IMR-90 (cell line): ENCODE measurements at regions not wholly inside any gene's neighbourhood (a gene's known extent, or its start where the extent isn't known, plus 50 kb on each side); places are given as distances from the start of the nearest gene placed in this dataset.

Experiments used
- ATAC-seq: fragments of 200-7000 bp; cut with Tn5 transposase; 2 replicates; pipeline ENCODE4 v1.9.1; 2020; ENCODE audit warnings: low read depth, mild to moderate bottlenecking, moderate library complexity
- BruUV-seq: library from RNA; stranded (reverse); fragments of 400-500 nt; replicated peaks from 2 replicates; lab custom pipeline; 2021; lab: Mats Ljungman, UMichigan
- CTCF ChIA-PET: fragments of 300-600 bp; formaldehyde crosslinking; extraction: SDS; loops from one replicate; lab custom pipeline; 2021; ENCODE audit warnings: antibody characterized with exemption; lab: Yijun Ruan, JAX
- POLR2A ChIA-PET: fragments of 300-600 bp; sonication (Branson Sonifier 250); formaldehyde crosslinking; loops from one replicate; lab custom pipeline; 2022; ENCODE audit warnings: antibody characterized with exemption; ENCODE audit not compliant: unreplicated experiment; lab: Charles Lee
- DNase-seq: peaks from one replicate; pipeline ENCODE4 v3.0.0; 2013
- H2AFZ ChIP-seq: replicated peaks from 2 replicates; pipeline ENCODE3; 2013; ENCODE audit warnings: low read length, mild to moderate bottlenecking; ENCODE audit not compliant: poor library complexity
- H2AK5ac ChIP-seq: 2 replicates; pipeline ENCODE4 v1.6.1; 2013; ENCODE audit warnings: low read depth, low read length, inconsistent platforms
- H2AK9ac ChIP-seq: replicated peaks from 2 replicates; pipeline ENCODE3; 2013; ENCODE audit warnings: mild to moderate bottlenecking, low read depth, low read length, moderate library complexity; ENCODE audit not compliant: poor library complexity
- H2BK120ac ChIP-seq: 2 replicates; pipeline ENCODE4 v1.6.1; 2013; ENCODE audit warnings: low read depth, low read length, inconsistent platforms
- H2BK15ac ChIP-seq: 3 replicates; pipeline ENCODE4 v1.6.1; 2013; ENCODE audit warnings: low read depth, low read length, inconsistent platforms
- H2BK20ac ChIP-seq: 2 replicates; pipeline ENCODE4 v1.6.1; 2013; ENCODE audit warnings: low read depth, mild to moderate bottlenecking, inconsistent platforms, low read length, moderate library complexity
- H2BK5ac ChIP-seq: 2 replicates; pipeline ENCODE4 v1.6.1; 2013; ENCODE audit warnings: mild to moderate bottlenecking, low read depth, low read length, inconsistent platforms; ENCODE audit not compliant: poor library complexity, severe bottlenecking
- H3K14ac ChIP-seq: replicated peaks from 2 replicates; pipeline ENCODE4 v1.6.1; 2013; ENCODE audit warnings: low read depth, low read length, inconsistent platforms
- H3K18ac ChIP-seq: 2 replicates; pipeline ENCODE4 v1.6.1; 2013; ENCODE audit warnings: low read depth, low read length, control low read depth
- H3K23ac ChIP-seq: 2 replicates; pipeline ENCODE4 v1.6.1; 2013; ENCODE audit warnings: low read depth, low read length, inconsistent platforms
- H3K27ac ChIP-seq: 2 replicates; pipeline ENCODE4 v1.5.1; 2013; ENCODE audit warnings: mild to moderate bottlenecking, control low read depth, low read length; ENCODE audit not compliant: insufficient read depth
- H3K27me3 ChIP-seq: 2 replicates; pipeline ENCODE4 v1.6.1; 2013; ENCODE audit warnings: low read length; ENCODE audit not compliant: control insufficient read depth, insufficient read depth
- H3K36me3 ChIP-seq: 2 replicates; pipeline ENCODE4 v1.6.1; 2013; ENCODE audit warnings: low read length, mixed read lengths; ENCODE audit not compliant: control insufficient read depth, insufficient read depth
- H3K4ac ChIP-seq: 2 replicates; pipeline ENCODE4 v1.6.1; 2013; ENCODE audit warnings: low read depth, low read length, inconsistent platforms
- H3K4me1 ChIP-seq: 2 replicates; pipeline ENCODE4 v1.6.1; 2013; ENCODE audit warnings: low read length, mixed read lengths; ENCODE audit not compliant: control insufficient read depth, insufficient read depth
- H3K4me2 ChIP-seq: 2 replicates; pipeline ENCODE4 v1.6.1; 2013; ENCODE audit warnings: low read depth, mild to moderate bottlenecking, control low read depth, low read length, moderate library complexity
- H3K4me3 ChIP-seq: 2 replicates; pipeline ENCODE4 v1.5.1; 2013; ENCODE audit warnings: low read depth, mild to moderate bottlenecking, control low read depth, low read length, moderate library complexity; ENCODE audit not compliant: insufficient read depth
- H3K56ac ChIP-seq: 2 replicates; pipeline ENCODE4 v1.6.1; 2013; ENCODE audit warnings: low read length, inconsistent platforms; ENCODE audit not compliant: insufficient read depth; ENCODE audit errors: extremely low read depth
- H3K79me1 ChIP-seq, 2 experiments: 2 replicates each; pipeline ENCODE4 v1.6.1; 2013; ENCODE audit warnings: low read length in 2 of 2, inconsistent platforms in 1 of 2, low read depth in 1 of 2
- H3K9ac ChIP-seq: 2 replicates; pipeline ENCODE4 v1.6.1; 2013; ENCODE audit warnings: low read depth, low read length, control low read depth
- H3K9me1 ChIP-seq: 2 replicates; pipeline ENCODE4 v1.6.1; 2013; ENCODE audit warnings: low read length, inconsistent platforms; ENCODE audit not compliant: insufficient read depth
- H3K9me3 ChIP-seq: 2 replicates; pipeline ENCODE4 v1.6.1; 2013; ENCODE audit warnings: low read length; ENCODE audit not compliant: control insufficient read depth, insufficient read depth
- H4K20me1 ChIP-seq: 2 replicates; pipeline ENCODE4 v1.6.1; 2013; ENCODE audit warnings: low read length, inconsistent platforms; ENCODE audit not compliant: insufficient read depth
- H4K5ac ChIP-seq: 2 replicates; pipeline ENCODE4 v1.6.1; 2013; ENCODE audit warnings: mild to moderate bottlenecking, low read depth, low read length, control low read depth
- H4K8ac ChIP-seq, 2 experiments: 2 replicates each; pipeline ENCODE4 v1.6.1; 2013; ENCODE audit warnings: low read depth in 2 of 2, low read length in 2 of 2, control low read depth in 1 of 2, inconsistent platforms in 1 of 2
- H4K91ac ChIP-seq: 2 replicates; pipeline ENCODE4 v1.6.1; 2013; ENCODE audit warnings: low read depth, low read length, inconsistent platforms; ENCODE audit not compliant: insufficient read depth
- BHLHE40 ChIP-seq: fragments of 150-350 bp; IDR thresholded peaks from 2 replicates; pipeline ENCODE4 v1.6.1; 2016; ENCODE audit warnings: mild to moderate bottlenecking, low read depth, low read length
- CEBPB ChIP-seq: IDR thresholded peaks from 2 replicates; pipeline ENCODE4 v1.6.1; 2012; ENCODE audit warnings: low read depth, low read length, improper control_type of control experiment
- CHD1 ChIP-seq: IDR thresholded peaks from 2 replicates; pipeline ENCODE4 v1.6.1; 2012; ENCODE audit warnings: low read depth, low read length, improper control_type of control experiment
- CTCF ChIP-seq: conservative IDR thresholded peaks from 2 replicates; pipeline ENCODE4 v1.5.1; 2012; ENCODE audit warnings: mild to moderate bottlenecking, low read depth, low read length, improper control_type of control experiment
- ELK1 ChIP-seq: fragments of 150-350 bp; IDR thresholded peaks from 2 replicates; pipeline ENCODE4 v1.6.1; 2016; ENCODE audit warnings: low read depth, mild to moderate bottlenecking, low read length, moderate library complexity, borderline replicate concordance
- FOS ChIP-seq: fragments of 150-350 bp; IDR thresholded peaks from 2 replicates; pipeline ENCODE4 v1.6.1; 2016; ENCODE audit warnings: low read depth, low read length
- MAFK ChIP-seq: IDR thresholded peaks from 2 replicates; pipeline ENCODE4 v1.6.1; 2012; ENCODE audit warnings: low read depth, low read length, improper control_type of control experiment
- MXI1 ChIP-seq: IDR thresholded peaks from 2 replicates; pipeline ENCODE4 v1.6.1; 2012; ENCODE audit warnings: low read depth, mild to moderate bottlenecking, low read length, moderate library complexity, borderline replicate concordance
- NFE2L2 ChIP-seq: fragments of 150-350 bp; IDR thresholded peaks from 2 replicates; pipeline ENCODE4 v1.6.1; 2016; ENCODE audit warnings: low read depth, mild to moderate bottlenecking, low read length
- POLR2A ChIP-seq: IDR thresholded peaks from 2 replicates; pipeline ENCODE4 v1.6.1; 2012; ENCODE audit warnings: mild to moderate bottlenecking, low read depth, low read length
- RAD21 ChIP-seq: IDR thresholded peaks from 2 replicates; pipeline ENCODE4 v1.6.1; 2012; ENCODE audit warnings: low read length, improper control_type of control experiment
- RCOR1 ChIP-seq: IDR thresholded peaks from 2 replicates; pipeline ENCODE4 v1.6.1; 2012; ENCODE audit warnings: mild to moderate bottlenecking, low read length, improper control_type of control experiment; ENCODE audit not compliant: insufficient replicate concordance
- WGBS, 2 experiments: methylation state at CpG; one replicate each; pipeline versions ENCODE4 v1.1.5 to v1.1.7; 2013; ENCODE audit warnings: missing lambda C conversion rate in 2 of 2; ENCODE audit not compliant: insufficient read length in 1 of 2; ENCODE audit errors: extremely low coverage in 2 of 2; 5-methylcytosine and 5-hydroxymethylcytosine counted together
- dilution Hi-C: fragments of 300-500 bp; cut with HindIII; formaldehyde crosslinking; loops from one replicate; pipeline ENCODE4 v1.14.3; 2018; ENCODE audit warnings: low sequenced_read_pairs; ENCODE audit not compliant: unreplicated experiment
- in situ Hi-C: fragments of 300-500 bp; cut with MboI; formaldehyde crosslinking; loops from 3 replicates; pipeline ENCODE4 v1.14.3; 2019; ENCODE audit warnings: low sequenced_read_pairs, inconsistent platforms, mixed read lengths
- intact Hi-C: fragments of 100-400 bp; cut with micrococcal nuclease; formaldehyde crosslinking; loops from 2 replicates; pipeline ENCODE4 v1.10.0; 2022

GRCh38 chr15:98272625-98273024 lies 312.1 kb downstream of the ARRDC4 start:
- Histone ChIP-seq H3K56ac (no peak overlapping the region), H3K79me1 (no peaks in the 10 kb centered on the region), H2AK9ac (no peak overlapping the region), H3K4me2 (no peak overlapping the region), H3K4me3 (no peak overlapping the region), H4K20me1 (no peaks in the 10 kb centered on the region), H4K8ac (no peak overlapping the region), H3K27ac (no peak overlapping the region), H4K91ac (no peak overlapping the region), H2BK120ac (no peak overlapping the region), H3K27me3 (no peaks in the 10 kb centered on the region), H3K9me3 (peaks cover 15% of the 10 kb centered on the region), H3K9me1 (no peaks in the 10 kb centered on the region), H4K5ac (no peak overlapping the region), H3K4me1 (no peaks in the 10 kb centered on the region), H3K4ac (no peak overlapping the region), H3K18ac (no peak overlapping the region), H3K36me3 (no peaks in the 10 kb centered on the region), H2AK5ac (no peak overlapping the region), H3K23ac (no peak overlapping the region), H2AFZ (no peak overlapping the region), H3K9ac (no peak overlapping the region), H2BK5ac (no peak overlapping the region), H2BK15ac (no peak overlapping the region), H3K14ac (no peak overlapping the region), H2BK20ac (no peak overlapping the region)
- intact Hi-C loops = no loop called here
- no TSS peak for BruUV-seq
- ATAC-seq = no peak
- dilution Hi-C loops = no loop called here
- DNase-seq = no peak
- ChIA-PET CTCF (no interaction called here), POLR2A (no interaction called here)
- in situ Hi-C loops = no loop called here
- WGBS, 2 experiments = no CpG with 5 or more reads among the region's 4 CpGs
- no peak for TF ChIP-seq CEBPB
- no peak for TF ChIP-seq RCOR1
- TF ChIP-seq FOS = no peak
- no peak for TF ChIP-seq RAD21
- TF ChIP-seq CTCF = no peak
- TF ChIP-seq BHLHE40 = no peak
- TF ChIP-seq MXI1 = no peak
- TF ChIP-seq NFE2L2 = no peak
- TF ChIP-seq POLR2A = no peak
- TF ChIP-seq ELK1 = no peak
- TF ChIP-seq CHD1 = no peak
- TF ChIP-seq MAFK = no peak
